ENCODE measurements at regions not wholly inside any gene's neighbourhood (a gene's known extent, or its start where the extent isn't known, plus 50 kb on each side); places are given as distances from the start of the nearest gene placed in this dataset.

- Histone ChIP-seq H3K36me3 (ENCODE audit: control insufficient read depth in 4 of 4, insufficient read depth in 3 of 4, low read depth in 1 of 4, low read length in 3 of 4) (no peaks in the 10 kb centered on the region), H3K4me1 (ENCODE audit: control insufficient read depth in 4 of 4, insufficient read depth in 4 of 4, low read length in 3 of 4) (no peaks in the 10 kb centered on the region), H3K9ac (ENCODE audit: low read depth in 1 of 2, low read length in 2 of 2) (no peak overlapping the region), H3K9me3 (ENCODE audit: control insufficient read depth in 4 of 4, low read length in 3 of 4) (peaks cover 0 to under 1% (median 0%) of the 10 kb centered on the region in 4 donors), H3K27me3 (ENCODE audit: control insufficient read depth in 4 of 4, insufficient read depth in 4 of 4, low read length in 3 of 4) (no peaks in the 10 kb centered on the region), H3K4me3 (ENCODE audit: low read depth in 1 of 3, low read length in 3 of 3) (no peak overlapping the region), H3K27ac (ENCODE audit: low read depth in 1 of 2, low read length in 2 of 2) (no peak overlapping the region)
- 70% methylated on average over 2 of the region's 2 CpGs for WGBS
- DNase-seq (ENCODE audit: low spot score): no peak
- TF ChIP-seq GABPA (IDR thresholded peaks at IDR 0.05 in 1 of 2, conservative IDR thresholded peaks at IDR 0.05 in 1 of 2) (no peak), YY1 (IDR thresholded peaks at IDR 0.05) (no peak), HNF4A (conservative IDR thresholded peaks at IDR 0.05) (no peak), HNF4G (IDR thresholded peaks at IDR 0.05) (no peak), NR2F2 (IDR thresholded peaks at IDR 0.05) (no peak), MAX (IDR thresholded peaks at IDR 0.05) (no peak), ATF3 (IDR thresholded peaks at IDR 0.05) (no peak), ZBTB33 (IDR thresholded peaks at IDR 0.05) (no peak), JUND (IDR thresholded peaks at IDR 0.05) (no peak), FOXA1 (IDR thresholded peaks at IDR 0.05) (no peak)
These were observed 326.2 kb upstream of the RAB6C start for GRCh38 chr2:129653246-129653645.

GRCh38 chr2:129654331-129654730 is 325.1 kb upstream of the RAB6C start:
- Histone ChIP-seq H3K9me3 (ENCODE audit: control insufficient read depth in 4 of 4, low read length in 3 of 4) (peaks cover 0 to 2% (median under 1%) of the 10 kb centered on the region in 4 donors), H3K4me1 (ENCODE audit: control insufficient read depth in 4 of 4, insufficient read depth in 4 of 4, low read length in 3 of 4) (no peaks in the 10 kb centered on the region), H3K27ac (ENCODE audit: low read depth in 1 of 2, low read length in 2 of 2) (no peak overlapping the region), H3K27me3 (ENCODE audit: control insufficient read depth in 4 of 4, insufficient read depth in 4 of 4, low read length in 3 of 4) (no peaks in the 10 kb centered on the region), H3K36me3 (ENCODE audit: control insufficient read depth in 4 of 4, insufficient read depth in 3 of 4, low read depth in 1 of 4, low read length in 3 of 4) (no peaks in the 10 kb centered on the region), H3K4me3 (ENCODE audit: low read depth in 1 of 3, low read length in 3 of 3) (no peak overlapping the region), H3K9ac (ENCODE audit: low read depth in 1 of 2, low read length in 2 of 2) (no peak overlapping the region)
- no peak for TF ChIP-seq JUND (IDR thresholded peaks at IDR 0.05)
- TF ChIP-seq FOXA2 (IDR thresholded peaks at IDR 0.05): no peak
- TF ChIP-seq SP1 (IDR thresholded peaks at IDR 0.05): no peak
- no peak for TF ChIP-seq HNF4A (conservative IDR thresholded peaks at IDR 0.05)
- TF ChIP-seq EGR1 (IDR thresholded peaks at IDR 0.05; ENCODE audit: low read depth in 2 of 2): no peak
- no peak for TF ChIP-seq GABPA (IDR thresholded peaks at IDR 0.05 in 1 of 2, conservative IDR thresholded peaks at IDR 0.05 in 1 of 2)
- TF ChIP-seq RXRA (IDR thresholded peaks at IDR 0.05): no peak
- no peak for TF ChIP-seq REST (IDR thresholded peaks at IDR 0.05)
- no peak for TF ChIP-seq CTCF (IDR thresholded peaks at IDR 0.05; ENCODE audit: low read depth, low read length, missing input control)
- 58% methylated on average over 3 of the region's 3 CpGs for WGBS
- DNase-seq (ENCODE audit: low spot score): no peak

Measured in liver (tissue), 8 donors.